ENCODE measurements at regions not wholly inside any gene's neighbourhood (a gene's known extent, or its start where the extent isn't known, plus 50 kb on each side); places are given as distances from the start of the nearest gene placed in this dataset.

- TF ChIP-seq CTCF (IDR thresholded peaks at IDR 0.05; ENCODE audit: borderline replicate concordance, extremely low read depth, low read length, poor library complexity, severe bottlenecking) (no peak), EZH2 (IDR thresholded peaks at IDR 0.05; ENCODE audit: borderline replicate concordance, low read depth, low read length, severe bottlenecking) (no peak)
These were observed 71.3 kb upstream of the FGF3 start for GRCh38 chr11:69890476-69890875.

All from DND-41 (cell line).